WTC11 (cell line): ENCODE measurements at regions not wholly inside any gene's neighbourhood (a gene's known extent, or its start where the extent isn't known, plus 50 kb on each side); places are given as distances from the start of the nearest gene placed in this dataset.

ENCODE experiments used
- ATAC-seq: fragments of 200-7000 bp; cut with Tn5 transposase; 2 replicates; pipeline ENCODE4 v1.10.0; 2021; ENCODE audit warnings: mild to moderate bottlenecking, moderate library complexity
- CTCF ChIA-PET: fragments of 300-600 bp; sonication (Branson Sonifier 250); formaldehyde crosslinking; loops from one replicate; lab custom pipeline; 2021; ENCODE audit warnings: antibody characterized with exemption; lab: Charles Lee
- POLR2A ChIA-PET: fragments of 350-600 bp; sonication (Branson Sonifier 250); formaldehyde crosslinking; loops from one replicate; lab custom pipeline; 2021; ENCODE audit warnings: antibody characterized with exemption; lab: Charles Lee
- DNase-seq: peaks from one replicate; pipeline ENCODE4 v3.0.0; 2021; ENCODE audit warnings: low spot score
- H3K27ac Mint-ChIP-seq: 2 replicates; pipeline ENCODE4 v1.8.0; 2021; ENCODE audit warnings: mixed read lengths
- H3K27me3 Mint-ChIP-seq: 2 replicates; pipeline ENCODE4 v1.8.0; 2021; ENCODE audit warnings: low read depth, mild to moderate bottlenecking, moderate library complexity, mixed read lengths
- H3K36me3 Mint-ChIP-seq: 2 replicates; pipeline ENCODE4 v1.8.0; 2021; ENCODE audit warnings: mixed read lengths
- H3K4me1 Mint-ChIP-seq: 2 replicates; pipeline ENCODE4 v1.8.0; 2022; ENCODE audit warnings: mixed read lengths
- H3K4me3 Mint-ChIP-seq: 2 replicates; pipeline ENCODE4 v1.8.0; 2021; ENCODE audit warnings: mild to moderate bottlenecking, moderate library complexity, mixed read lengths
- H3K9me3 Mint-ChIP-seq: 2 replicates; pipeline ENCODE4 v1.8.0; 2021; ENCODE audit warnings: mixed read lengths
- ELF4 ChIP-seq: sonication (generic); formaldehyde crosslinking; IDR thresholded peaks from 2 replicates; pipeline ENCODE4 v1.8.1; 2022; ENCODE audit warnings: low read depth, mild to moderate bottlenecking, moderate library complexity, missing genetic modification reagents
- GABPB1 ChIP-seq: sonication (generic); formaldehyde crosslinking; IDR thresholded peaks from 2 replicates; pipeline ENCODE4 v1.8.1; 2023; ENCODE audit warnings: mild to moderate bottlenecking, missing genetic modification reagents
- HMGA2 ChIP-seq: fragments of 250-450 bp; sonication (Bioruptor Pico); IDR thresholded peaks from 2 replicates; pipeline ENCODE4 v1.4.0; 2021; ENCODE audit warnings: mild to moderate bottlenecking, moderate library complexity
- JAZF1 ChIP-seq: fragments of 250-450 bp; sonication (Bioruptor Pico); IDR thresholded peaks from 2 replicates; pipeline ENCODE4 v1.9.0; 2021; ENCODE audit warnings: moderate library complexity, mild to moderate bottlenecking, inconsistent platforms
- MYBL2 ChIP-seq: sonication (generic); formaldehyde crosslinking; IDR thresholded peaks from 2 replicates; pipeline ENCODE4 v1.8.1; 2023; ENCODE audit warnings: mild to moderate bottlenecking, moderate library complexity, missing genetic modification reagents
- NFYB ChIP-seq: sonication (generic); formaldehyde crosslinking; conservative IDR thresholded peaks from 2 replicates; pipeline ENCODE4 v1.8.0; 2022; ENCODE audit warnings: low read depth, missing genetic modification reagents
- NR3C1 ChIP-seq: sonication (generic); formaldehyde crosslinking; conservative IDR thresholded peaks from 2 replicates; pipeline ENCODE4 v1.8.1; 2023; ENCODE audit warnings: low read depth, mild to moderate bottlenecking, missing genetic modification reagents
- RELA ChIP-seq: sonication (generic); formaldehyde crosslinking; IDR thresholded peaks from 2 replicates; pipeline ENCODE4 v1.8.1; 2022; ENCODE audit warnings: missing genetic modification reagents, mild to moderate bottlenecking, borderline replicate concordance
- SOX15 ChIP-seq: fragments of 250-450 bp; sonication (Bioruptor Pico); IDR thresholded peaks from 2 replicates; pipeline ENCODE4 v1.9.0; 2021; ENCODE audit warnings: mild to moderate bottlenecking
- TCF7 ChIP-seq: sonication (generic); formaldehyde crosslinking; IDR thresholded peaks from 2 replicates; pipeline ENCODE4 v1.8.0; 2022; ENCODE audit warnings: mild to moderate bottlenecking, low read depth, missing genetic modification reagents, moderate library complexity
- ZBTB21 ChIP-seq: sonication (generic); formaldehyde crosslinking; IDR thresholded peaks from 2 replicates; pipeline ENCODE4 v1.8.1; 2023; ENCODE audit warnings: mild to moderate bottlenecking, missing genetic modification reagents, borderline replicate concordance
- ZNF671 ChIP-seq: fragments of 250-450 bp; sonication (Bioruptor Pico); IDR thresholded peaks from 2 replicates; pipeline ENCODE4 v1.8.0; 2021; ENCODE audit warnings: mild to moderate bottlenecking
- TF ChIP-seq, protein P1 (sequence below): fragments of 250-450 bp; sonication (Bioruptor Pico); IDR thresholded peaks from 2 replicates; pipeline ENCODE4 v2.1.2; 2022; ENCODE audit warnings: mild to moderate bottlenecking, moderate library complexity
- TF ChIP-seq, protein P2 (sequence below): sonication (generic); formaldehyde crosslinking; IDR thresholded peaks from 2 replicates; pipeline ENCODE4 v1.8.0; 2023; ENCODE audit warnings: missing genetic modification reagents
- TF ChIP-seq, protein P3 (sequence below): sonication (generic); formaldehyde crosslinking; IDR thresholded peaks from 2 replicates; pipeline ENCODE4 v1.8.1; 2023; ENCODE audit warnings: mild to moderate bottlenecking, missing genetic modification reagents, moderate library complexity
- TF ChIP-seq, protein P4 (sequence below): fragments of 250-450 bp; sonication (Bioruptor Pico); conservative IDR thresholded peaks from 2 replicates; pipeline ENCODE4 v1.9.0; 2021; ENCODE audit warnings: mild to moderate bottlenecking
- TF ChIP-seq, protein P5 (sequence below): sonication (generic); formaldehyde crosslinking; IDR thresholded peaks from 2 replicates; pipeline ENCODE4 v1.8.0; 2022; ENCODE audit warnings: mild to moderate bottlenecking, missing genetic modification reagents
- TF ChIP-seq, protein P6 (sequence below): sonication (generic); formaldehyde crosslinking; IDR thresholded peaks from 2 replicates; pipeline ENCODE4 v1.8.1; 2022; ENCODE audit warnings: low read depth, missing genetic modification reagents, borderline replicate concordance

DNA sequence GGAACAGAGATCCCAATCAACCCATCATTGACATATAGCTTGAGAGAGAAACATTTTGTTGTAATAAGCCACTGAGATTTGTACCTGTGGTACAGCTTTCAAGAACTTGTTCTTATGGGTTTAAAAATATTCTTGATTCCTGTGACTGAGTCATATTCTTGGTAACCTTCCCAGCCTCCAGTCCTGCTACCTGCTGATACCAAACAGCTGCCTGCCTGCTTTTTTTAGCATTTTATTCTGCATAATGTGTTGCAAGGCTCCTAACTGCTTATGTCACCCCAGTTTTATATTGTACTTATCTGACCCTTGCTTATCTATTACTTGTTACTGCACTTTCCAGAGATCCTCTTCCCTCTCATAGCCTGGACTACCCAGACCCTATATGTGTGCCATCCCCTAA is 349.3 kb upstream of the SOX2 start:
- Mint-ChIP-seq H3K36me3 (no peaks in the 10 kb centered on the region), H3K9me3 (no peaks in the 10 kb centered on the region), H3K27ac (no peak overlapping the region), H3K4me3 (no peak overlapping the region), H3K4me1 (peaks cover 16% of the 10 kb centered on the region), H3K27me3 (no peaks in the 10 kb centered on the region)
- ATAC-seq, result no peak
- POLR2A ChIA-PET, result no interaction called here
- no peak for DNase-seq
- CTCF ChIA-PET, result interaction anchor here (0.6 kb wide), 1 partner anchor 22 kb away, joined by 3 read pairs; no protein-coding TSS in a partner anchor
- TF ChIP-seq, protein P1, sequence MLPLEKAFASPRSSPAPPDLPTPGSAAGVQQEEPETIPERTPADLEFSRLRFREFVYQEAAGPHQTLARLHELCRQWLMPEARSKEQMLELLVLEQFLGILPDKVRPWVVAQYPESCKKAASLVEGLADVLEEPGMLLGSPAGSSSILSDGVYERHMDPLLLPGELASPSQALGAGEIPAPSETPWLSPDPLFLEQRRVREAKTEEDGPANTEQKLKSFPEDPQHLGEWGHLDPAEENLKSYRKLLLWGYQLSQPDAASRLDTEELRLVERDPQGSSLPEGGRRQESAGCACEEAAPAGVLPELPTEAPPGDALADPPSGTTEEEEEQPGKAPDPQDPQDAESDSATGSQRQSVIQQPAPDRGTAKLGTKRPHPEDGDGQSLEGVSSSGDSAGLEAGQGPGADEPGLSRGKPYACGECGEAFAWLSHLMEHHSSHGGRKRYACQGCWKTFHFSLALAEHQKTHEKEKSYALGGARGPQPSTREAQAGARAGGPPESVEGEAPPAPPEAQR (CRISPR knock-in tag), result no peak
- TF ChIP-seq GABPB1 (CRISPR knock-in tag) (no peak), RELA (CRISPR knock-in tag) (no peak), SOX15 (CRISPR knock-in tag) (no peak), MYBL2 (CRISPR knock-in tag) (no peak), ZBTB21 (CRISPR knock-in tag) (no peak), NR3C1 (no peak)
- TF ChIP-seq, protein P2, sequence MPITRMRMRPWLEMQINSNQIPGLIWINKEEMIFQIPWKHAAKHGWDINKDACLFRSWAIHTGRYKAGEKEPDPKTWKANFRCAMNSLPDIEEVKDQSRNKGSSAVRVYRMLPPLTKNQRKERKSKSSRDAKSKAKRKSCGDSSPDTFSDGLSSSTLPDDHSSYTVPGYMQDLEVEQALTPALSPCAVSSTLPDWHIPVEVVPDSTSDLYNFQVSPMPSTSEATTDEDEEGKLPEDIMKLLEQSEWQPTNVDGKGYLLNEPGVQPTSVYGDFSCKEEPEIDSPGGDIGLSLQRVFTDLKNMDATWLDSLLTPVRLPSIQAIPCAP (CRISPR knock-in tag), result no peak
- TF ChIP-seq, protein P3, sequence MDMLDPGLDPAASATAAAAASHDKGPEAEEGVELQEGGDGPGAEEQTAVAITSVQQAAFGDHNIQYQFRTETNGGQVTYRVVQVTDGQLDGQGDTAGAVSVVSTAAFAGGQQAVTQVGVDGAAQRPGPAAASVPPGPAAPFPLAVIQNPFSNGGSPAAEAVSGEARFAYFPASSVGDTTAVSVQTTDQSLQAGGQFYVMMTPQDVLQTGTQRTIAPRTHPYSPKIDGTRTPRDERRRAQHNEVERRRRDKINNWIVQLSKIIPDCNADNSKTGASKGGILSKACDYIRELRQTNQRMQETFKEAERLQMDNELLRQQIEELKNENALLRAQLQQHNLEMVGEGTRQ (CRISPR knock-in tag), result no peak
- TF ChIP-seq, protein P4, sequence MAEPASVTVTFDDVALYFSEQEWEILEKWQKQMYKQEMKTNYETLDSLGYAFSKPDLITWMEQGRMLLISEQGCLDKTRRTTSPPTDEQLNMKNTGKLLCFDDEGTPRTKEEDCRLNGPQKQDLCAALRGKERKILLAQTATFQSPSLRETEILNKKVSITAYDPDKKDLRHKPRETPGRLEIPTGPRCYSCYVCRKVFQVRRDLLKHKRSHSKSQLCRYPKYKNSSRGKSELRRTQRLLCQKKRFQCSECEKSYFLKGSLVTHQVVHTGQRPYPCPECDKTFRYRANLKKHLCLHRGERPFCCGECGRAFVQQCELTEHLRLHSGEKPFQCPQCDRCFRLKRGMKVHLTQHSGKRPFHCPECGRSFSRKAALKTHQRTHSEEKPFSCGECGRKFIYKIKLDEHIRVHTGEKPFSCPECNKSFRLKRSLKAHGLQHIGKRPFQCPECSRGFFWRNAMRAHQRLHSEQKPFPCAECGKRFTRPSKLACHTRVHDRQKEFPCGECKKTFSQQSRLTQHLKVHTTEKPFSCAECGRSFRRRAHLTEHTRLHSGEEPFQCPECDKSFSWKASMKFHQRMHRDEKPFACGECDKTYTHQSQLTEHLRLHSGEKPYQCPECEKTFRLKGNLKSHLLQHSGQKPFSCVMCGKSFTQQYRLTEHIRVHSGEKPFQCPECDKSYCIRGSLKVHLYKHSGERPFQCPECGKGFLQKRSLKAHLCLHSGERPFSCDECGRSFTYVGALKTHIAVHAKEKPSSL (CRISPR knock-in tag), result no peak
- TF ChIP-seq, protein P5, sequence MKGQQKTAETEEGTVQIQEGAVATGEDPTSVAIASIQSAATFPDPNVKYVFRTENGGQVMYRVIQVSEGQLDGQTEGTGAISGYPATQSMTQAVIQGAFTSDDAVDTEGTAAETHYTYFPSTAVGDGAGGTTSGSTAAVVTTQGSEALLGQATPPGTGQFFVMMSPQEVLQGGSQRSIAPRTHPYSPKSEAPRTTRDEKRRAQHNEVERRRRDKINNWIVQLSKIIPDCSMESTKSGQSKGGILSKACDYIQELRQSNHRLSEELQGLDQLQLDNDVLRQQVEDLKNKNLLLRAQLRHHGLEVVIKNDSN (CRISPR knock-in tag), result no peak

DNA sequence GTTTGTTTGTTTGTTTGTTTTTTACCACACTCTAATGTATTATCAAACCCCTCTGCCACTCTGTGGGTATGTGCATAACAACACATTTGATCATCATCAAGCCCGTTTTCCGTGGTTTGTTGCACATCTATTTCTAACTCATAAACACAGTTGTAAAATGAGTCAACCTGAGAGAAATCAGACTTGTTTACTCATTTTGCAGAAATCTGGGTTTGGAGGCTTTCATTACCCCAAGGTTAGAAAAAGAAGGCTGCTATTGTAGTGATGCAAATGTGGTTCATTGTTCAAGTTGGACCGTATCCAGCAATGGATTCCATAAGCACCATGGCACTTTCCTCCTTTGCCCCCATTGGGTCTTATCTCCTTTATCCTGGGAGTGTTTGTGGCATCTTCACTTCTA is 353.2 kb upstream of the SOX2 start:
- DNase-seq (no peak), ATAC-seq (no peak)
- H3K9me3 Mint-ChIP-seq, result no peaks in the 10 kb centered on the region
- ChIA-PET POLR2A (no interaction called here), CTCF (no interaction called here)
- peaks cover 11% of the 10 kb centered on the region for H3K4me1 Mint-ChIP-seq
- H3K27me3 Mint-ChIP-seq, result no peaks in the 10 kb centered on the region
- TF ChIP-seq HMGA2 (CRISPR knock-in tag), result no peak
- TF ChIP-seq, all 79 proteins: peak for 0
- Mint-ChIP-seq H3K36me3 (no peaks in the 10 kb centered on the region), H3K4me3 (no peak overlapping the region), H3K27ac (no peak overlapping the region)

DNA sequence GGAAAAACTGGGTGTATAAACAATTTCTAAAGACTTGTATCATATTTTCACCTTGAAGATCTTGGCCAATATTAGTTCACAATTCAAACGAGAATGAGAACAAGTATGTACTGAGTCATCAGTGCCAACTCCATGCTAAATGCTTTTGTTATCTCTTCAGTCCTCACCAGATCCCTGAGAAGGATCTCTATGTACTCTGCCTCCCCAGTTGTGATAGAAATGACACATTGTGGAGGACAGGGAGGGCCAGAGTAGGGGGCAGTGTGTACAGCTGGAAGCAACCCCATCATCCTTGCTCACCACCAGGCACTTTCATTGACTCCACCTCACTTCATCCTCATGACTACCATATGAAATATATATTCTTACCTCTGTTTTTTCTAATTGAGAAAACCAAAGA is 353.7 kb upstream of the SOX2 start:
- H3K27ac Mint-ChIP-seq, result no peak overlapping the region
- DNase-seq (no peak), ATAC-seq (no peak)
- H3K9me3 Mint-ChIP-seq, result no peaks in the 10 kb centered on the region
- ChIA-PET POLR2A (no interaction called here), CTCF (no interaction called here)
- TF ChIP-seq TCF7 (CRISPR knock-in tag) (no peak), GABPB1 (CRISPR knock-in tag) (no peak), ZNF671 (CRISPR knock-in tag) (no peak), NFYB (CRISPR knock-in tag) (no peak), ELF4 (no peak), JAZF1 (no peak)
- TF ChIP-seq, protein P3 (CRISPR knock-in tag), result no peak
- TF ChIP-seq, protein P4 (CRISPR knock-in tag), result no peak
- TF ChIP-seq, protein P6, sequence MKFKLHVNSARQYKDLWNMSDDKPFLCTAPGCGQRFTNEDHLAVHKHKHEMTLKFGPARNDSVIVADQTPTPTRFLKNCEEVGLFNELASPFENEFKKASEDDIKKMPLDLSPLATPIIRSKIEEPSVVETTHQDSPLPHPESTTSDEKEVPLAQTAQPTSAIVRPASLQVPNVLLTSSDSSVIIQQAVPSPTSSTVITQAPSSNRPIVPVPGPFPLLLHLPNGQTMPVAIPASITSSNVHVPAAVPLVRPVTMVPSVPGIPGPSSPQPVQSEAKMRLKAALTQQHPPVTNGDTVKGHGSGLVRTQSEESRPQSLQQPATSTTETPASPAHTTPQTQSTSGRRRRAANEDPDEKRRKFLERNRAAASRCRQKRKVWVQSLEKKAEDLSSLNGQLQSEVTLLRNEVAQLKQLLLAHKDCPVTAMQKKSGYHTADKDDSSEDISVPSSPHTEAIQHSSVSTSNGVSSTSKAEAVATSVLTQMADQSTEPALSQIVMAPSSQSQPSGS (CRISPR knock-in tag), result no peak
- H3K27me3 Mint-ChIP-seq, result no peaks in the 10 kb centered on the region
- H3K4me1 Mint-ChIP-seq, result peaks cover 6% of the 10 kb centered on the region; the same call in 1 of the 2 replicates
- H3K4me3 Mint-ChIP-seq, result no peak overlapping the region
- no peaks in the 10 kb centered on the region for H3K36me3 Mint-ChIP-seq
